ENCODE measurements at regions not wholly inside any gene's neighbourhood (a gene's known extent, or its start where the extent isn't known, plus 50 kb on each side); places are given as distances from the start of the nearest gene placed in this dataset.
"Not testable (repeated sequence)": the region's sequence is repeated elsewhere in the genome, so short reads cannot be mapped to it uniquely, and the experiment has no call there.

GRCh38 chr4:115213716-115214115, 100.3 kb upstream of the NDST4 start:
- no peak for DNase-seq (ENCODE audit: low spot score)
- in situ Hi-C loops (cut with HindIII; ENCODE audit: low sequenced_read_pairs) = no loop called here

- DNase-seq (ENCODE audit: low spot score) = no peak
- in situ Hi-C loops (cut with HindIII; ENCODE audit: low sequenced_read_pairs) = no loop called here
Measured at GRCh38 chr4:115201042-115201330, 87.6 kb upstream of the NDST4 start.

- DNase-seq (ENCODE audit: low spot score); in situ Hi-C loops (cut with HindIII; ENCODE audit: low sequenced_read_pairs): not testable (repeated sequence)
Measured at GRCh38 chr4:115200201-115201041, 87.0 kb upstream of the NDST4 start.

- DNase-seq (ENCODE audit: low spot score); in situ Hi-C loops (cut with HindIII; ENCODE audit: low sequenced_read_pairs): not testable (repeated sequence)
Measured at GRCh38 chr4:115194612-115195011, 81.2 kb upstream of the NDST4 start.

- in situ Hi-C loops (cut with HindIII; ENCODE audit: low sequenced_read_pairs) = no loop called here
Measured at GRCh38 chr4:115190529-115190928, 77.1 kb upstream of the NDST4 start.

GRCh38 chr4:115187136-115187535, 73.7 kb upstream of the NDST4 start:
- in situ Hi-C loops (cut with HindIII; ENCODE audit: low sequenced_read_pairs) = no loop called here
- DNase-seq (ENCODE audit: low spot score) = no peak

More at GRCh38 chr4:115190529-115190928, 77.1 kb upstream of the NDST4 start:
- DNase-seq (ENCODE audit: low spot score) = no peak

- in situ Hi-C loops (cut with HindIII; ENCODE audit: low sequenced_read_pairs); DNase-seq (ENCODE audit: low spot score): not testable (repeated sequence)
Measured at GRCh38 chr4:115179438-115180062, 66.1 kb upstream of the NDST4 start.

GRCh38 chr4:115178687-115179086, 65.3 kb upstream of the NDST4 start:
- DNase-seq (ENCODE audit: low spot score); in situ Hi-C loops (cut with HindIII; ENCODE audit: low sequenced_read_pairs): not testable (repeated sequence)

GRCh38 chr4:115171220-115171619, 57.8 kb upstream of the NDST4 start:
- no peak for DNase-seq (ENCODE audit: low spot score)
- in situ Hi-C loops (cut with HindIII; ENCODE audit: low sequenced_read_pairs) = no loop called here

- in situ Hi-C loops (cut with HindIII; ENCODE audit: low sequenced_read_pairs) = no loop called here
- no peak for DNase-seq (ENCODE audit: low spot score)
Measured at GRCh38 chr4:115165503-115165902, 52.1 kb upstream of the NDST4 start.
